ENCODE measurements at regions not wholly inside any gene's neighbourhood (a gene's known extent, or its start where the extent isn't known, plus 50 kb on each side); places are given as distances from the start of the nearest gene placed in this dataset.
"Not testable (repeated sequence)": the region's sequence is repeated elsewhere in the genome, so short reads cannot be mapped to it uniquely, and the experiment has no call there.

DNA sequence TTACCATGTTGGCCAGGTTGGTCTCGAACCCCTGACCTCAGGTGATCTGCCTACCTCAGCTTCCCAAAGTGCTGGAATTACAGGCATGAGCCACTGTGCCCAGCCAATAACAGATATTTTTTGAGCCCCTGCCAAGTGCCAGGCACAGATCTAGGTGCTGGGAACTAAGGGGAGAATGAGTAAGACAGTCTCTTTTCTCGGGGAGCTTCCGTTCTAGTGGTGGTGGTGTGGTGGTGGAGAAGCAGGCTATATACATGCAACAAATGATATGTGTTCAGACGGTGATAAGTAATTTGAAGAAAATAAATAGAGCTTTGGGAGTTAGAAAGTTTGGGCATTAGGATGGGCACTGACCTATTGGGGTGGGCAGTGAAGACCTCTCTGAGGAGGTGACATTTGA lies 76.7 kb upstream of the VKORC1L1 start:
- no peak for DNase-seq (ENCODE audit: low read depth in 4 of 4, low spot score in 2 of 4)

DNA sequence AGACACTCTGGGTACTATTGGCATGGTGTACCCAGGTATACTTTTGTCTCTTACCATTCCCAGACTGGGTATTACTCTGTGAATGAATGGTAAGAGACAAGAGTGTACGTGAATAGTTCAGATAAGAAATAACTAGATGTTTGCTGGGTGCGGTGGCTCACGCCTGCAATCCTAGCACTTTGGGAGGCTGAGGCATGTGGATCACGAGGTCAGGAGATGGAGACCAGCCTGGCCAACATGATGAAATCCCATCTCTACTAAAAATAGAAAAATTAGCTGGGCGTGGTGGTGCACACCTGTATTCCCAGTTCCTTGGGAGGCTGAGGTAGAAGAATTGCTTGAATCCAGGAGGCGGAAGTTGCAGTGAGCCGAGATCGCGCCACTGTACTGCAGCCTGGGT lies 75.8 kb upstream of the VKORC1L1 start:
- not testable (repeated sequence) for DNase-seq (ENCODE audit: low read depth in 4 of 4, low spot score in 2 of 4)

DNA sequence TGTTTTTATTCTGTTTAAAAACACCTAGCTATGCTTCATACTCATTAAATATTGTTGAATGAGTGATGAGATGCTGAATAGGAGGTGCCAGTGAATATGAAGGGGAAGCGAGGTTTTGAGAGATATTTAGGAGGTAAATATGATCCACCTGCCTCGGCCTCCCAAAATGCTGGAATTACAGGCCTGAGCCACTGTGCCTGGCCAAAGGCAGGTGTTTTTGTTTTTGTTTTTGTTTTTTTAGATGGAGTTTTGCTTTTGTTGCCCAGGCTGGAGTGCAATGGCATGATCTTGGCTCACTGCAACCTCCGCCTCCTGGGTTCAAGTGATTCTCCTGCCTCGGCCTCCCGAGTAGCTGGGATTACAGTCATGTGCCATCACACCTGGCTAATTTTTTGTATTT lies 75.3 kb upstream of the VKORC1L1 start:
- DNase-seq (ENCODE audit: low read depth in 4 of 4, low spot score in 2 of 4), result not testable (repeated sequence)

DNA sequence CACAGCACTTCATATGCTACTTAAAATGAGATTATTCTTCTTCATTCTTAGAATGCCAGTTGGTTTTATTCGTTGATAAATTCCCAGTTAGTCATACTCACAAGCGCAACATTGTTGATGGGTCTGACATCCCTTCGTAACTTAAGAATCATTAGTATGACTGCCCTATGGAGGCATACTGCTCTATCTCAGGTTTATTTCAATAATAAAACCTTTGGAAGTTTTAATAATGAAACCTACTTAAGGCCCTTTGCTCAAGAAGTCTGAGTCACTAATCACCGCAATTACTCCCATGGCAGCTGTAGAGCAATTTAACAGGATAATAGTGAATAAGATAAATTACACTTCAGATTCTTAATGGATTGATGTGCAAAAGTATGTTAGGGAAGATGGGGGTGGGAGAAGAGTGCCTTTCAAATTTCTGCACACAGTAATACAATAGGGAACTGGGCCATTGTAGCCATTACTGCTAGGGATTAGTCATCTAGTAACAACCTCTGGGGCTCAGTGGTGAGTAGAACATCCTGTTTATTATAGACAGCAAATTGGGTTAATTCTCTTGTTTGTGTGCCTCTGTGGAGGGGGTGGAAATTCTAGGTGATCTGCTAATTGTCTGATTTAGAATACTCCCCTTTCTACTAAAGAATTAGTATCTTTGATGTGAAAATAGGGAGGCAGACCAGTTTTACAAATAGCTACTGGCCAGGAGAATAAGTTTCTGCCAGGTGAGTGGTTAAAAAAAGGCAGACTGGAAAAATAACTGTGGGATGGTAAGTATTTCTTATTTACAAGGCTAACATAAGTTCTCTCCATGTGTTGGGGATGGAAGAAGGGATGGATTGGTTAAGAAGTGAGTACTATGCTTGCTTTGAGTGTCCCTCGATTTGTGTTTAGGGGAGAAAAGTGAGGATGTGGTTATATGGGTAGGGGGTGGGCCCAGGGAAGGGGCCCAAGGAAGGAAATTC lies 74.5 kb upstream of the VKORC1L1 start:
- no peak for DNase-seq (ENCODE audit: low read depth in 4 of 4, low spot score in 2 of 4)

DNA sequence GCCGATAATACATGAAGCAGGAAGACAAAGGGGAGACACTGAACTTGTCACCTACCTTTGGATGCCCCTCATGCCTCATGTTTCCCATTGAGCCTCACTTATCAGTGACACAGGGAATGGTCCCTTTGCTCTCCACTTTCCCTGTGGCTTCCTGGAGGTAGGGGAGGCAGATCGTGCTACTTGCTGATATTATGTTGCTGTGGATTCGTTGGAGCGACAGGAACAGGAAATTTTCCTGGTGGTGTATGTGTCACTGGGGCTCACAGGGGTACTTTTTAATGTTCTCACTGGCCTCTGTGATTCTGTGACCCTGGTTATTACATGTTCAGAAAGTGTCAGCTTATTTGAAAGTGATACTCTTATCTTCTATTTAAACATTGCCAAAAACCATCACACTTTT lies 72.7 kb upstream of the VKORC1L1 start:
- DNase-seq (ENCODE audit: low read depth in 4 of 4, low spot score in 2 of 4), result not testable (repeated sequence)

DNA sequence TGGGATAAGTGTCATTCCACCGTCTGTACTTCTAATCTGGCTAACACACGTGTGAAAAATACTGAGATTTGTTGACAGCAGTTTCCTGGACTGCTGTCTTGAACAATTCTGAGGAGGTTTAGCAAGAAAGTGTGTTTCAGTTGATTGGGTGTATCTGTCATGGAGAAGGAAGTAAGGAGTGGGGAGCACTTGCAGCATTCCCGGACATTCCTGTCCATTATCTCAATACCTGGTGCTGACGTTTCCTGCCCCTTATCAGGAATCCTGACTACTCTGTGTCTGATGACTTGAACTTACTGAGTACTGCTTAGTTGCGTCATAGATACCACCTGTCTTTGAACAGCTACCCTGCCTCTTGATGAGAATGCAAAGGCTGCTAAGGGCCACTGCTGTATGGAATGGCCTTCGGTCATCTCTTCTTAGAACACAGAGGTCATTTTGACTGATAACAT lies 72.0 kb upstream of the VKORC1L1 start:
- no peak for DNase-seq (ENCODE audit: low read depth in 4 of 4, low spot score in 2 of 4)

DNA sequence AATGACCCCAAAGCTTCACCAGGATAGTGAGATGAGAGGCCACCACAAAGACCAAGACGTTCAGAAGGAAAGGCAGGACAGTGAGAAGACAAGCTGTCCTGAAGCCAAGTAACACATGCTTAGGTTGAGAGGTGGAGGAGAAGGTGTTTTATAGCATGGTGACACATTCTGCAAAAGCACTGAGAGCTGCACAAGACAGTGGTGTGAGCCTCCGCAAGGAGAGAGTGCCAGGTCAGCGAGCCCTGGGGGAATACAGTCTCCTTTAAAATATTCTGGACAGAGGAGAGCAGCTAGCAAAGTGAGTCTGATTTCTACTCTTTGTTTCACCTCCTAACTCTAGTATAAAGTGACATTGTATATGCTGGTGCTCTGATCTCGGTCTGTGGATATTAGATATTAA lies 68.0 kb upstream of the VKORC1L1 start:
- no peak for DNase-seq (ENCODE audit: low read depth in 4 of 4, low spot score in 2 of 4)

DNA sequence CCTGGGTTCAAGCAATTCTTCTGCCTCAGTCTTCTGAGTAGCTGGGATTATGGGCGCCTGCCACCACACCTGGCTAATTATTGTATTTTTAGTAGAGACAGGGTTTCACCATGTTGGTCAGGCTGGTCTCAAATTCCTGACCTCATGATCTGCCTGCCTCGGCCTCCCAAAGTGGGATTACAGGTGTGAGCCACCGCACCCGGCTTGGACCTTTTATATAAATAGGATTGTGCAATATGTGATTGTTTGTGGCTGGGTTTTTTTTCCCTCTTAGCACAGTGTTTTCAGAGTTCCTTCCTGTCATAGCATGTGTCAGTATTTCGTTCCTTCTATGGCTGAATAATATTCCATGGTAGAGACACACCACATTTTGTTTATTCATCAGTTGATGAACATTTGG lies 65.8 kb upstream of the VKORC1L1 start:
- not testable (repeated sequence) for DNase-seq (ENCODE audit: low read depth in 4 of 4, low spot score in 2 of 4)

DNA sequence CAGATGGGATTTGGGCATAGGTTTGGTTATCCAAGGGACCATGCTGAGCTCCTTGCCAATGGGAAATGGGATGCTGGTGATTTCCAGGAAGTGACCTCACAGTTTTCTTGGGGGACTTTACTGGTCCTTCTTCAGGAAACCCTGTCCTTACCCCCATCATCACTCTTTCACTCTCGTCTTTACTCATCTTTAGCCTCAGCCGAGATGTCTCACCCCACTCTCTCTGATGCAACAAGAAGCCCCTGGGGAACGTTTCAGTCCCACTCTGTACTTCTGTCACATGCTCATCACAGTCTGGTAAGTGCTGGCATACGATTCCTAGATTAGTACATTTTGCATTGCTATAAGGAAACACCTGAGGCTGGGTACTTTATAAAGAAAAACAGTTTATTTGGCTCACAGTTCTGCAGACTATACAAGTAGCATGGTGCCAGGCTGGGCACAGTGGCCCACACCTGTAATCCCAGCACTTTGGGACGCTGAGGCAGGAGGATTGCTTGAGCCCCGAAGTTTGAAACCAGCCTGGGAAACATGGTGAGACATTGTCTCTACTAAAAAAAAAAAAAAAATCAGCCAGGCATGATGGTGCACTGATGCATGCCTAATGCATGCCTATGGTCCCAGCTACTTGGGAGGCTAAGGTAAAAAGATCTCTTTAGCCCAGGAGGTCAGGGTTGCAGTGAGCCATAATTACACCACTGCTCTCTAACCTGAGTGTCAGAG lies 63.5 kb upstream of the VKORC1L1 start:
- no peak for DNase-seq (ENCODE audit: low read depth in 4 of 4, low spot score in 2 of 4)

DNA sequence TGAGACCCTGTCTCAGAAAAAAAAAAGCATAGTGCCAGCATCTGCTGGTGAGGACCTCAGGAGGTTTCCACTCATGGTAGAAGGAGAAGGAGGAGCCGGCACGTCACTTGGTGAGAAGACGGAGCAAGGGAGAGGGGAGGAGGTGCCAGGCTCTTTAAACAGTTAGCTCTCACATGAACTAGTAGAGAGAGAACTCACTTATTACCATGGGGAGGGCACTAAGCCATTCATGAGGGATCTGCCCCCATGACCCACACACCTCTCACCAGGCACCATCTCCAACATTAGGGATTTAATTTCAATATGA lies 62.9 kb upstream of the VKORC1L1 start:
- no peak for DNase-seq (ENCODE audit: low read depth in 4 of 4, low spot score in 2 of 4)

DNA sequence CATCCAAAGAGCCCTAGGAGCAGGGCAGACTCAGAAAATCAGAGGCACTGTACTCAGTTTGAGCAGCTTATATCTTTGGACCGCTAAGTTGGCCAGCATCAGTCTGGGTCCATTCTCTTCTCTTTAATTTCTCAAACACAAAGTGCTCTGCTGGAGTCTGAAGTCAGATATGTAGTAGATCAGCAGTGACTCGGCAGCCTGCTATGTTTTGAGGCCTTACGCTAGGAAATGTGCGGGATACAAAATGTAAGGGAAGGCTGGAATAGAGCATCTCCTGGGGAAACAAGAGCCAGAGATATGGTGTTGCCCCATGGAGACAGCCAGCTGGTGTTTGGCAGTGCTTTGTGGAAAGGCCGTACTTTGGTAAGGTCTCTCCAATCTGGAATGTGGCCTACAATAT lies 60.6 kb upstream of the VKORC1L1 start:
- DNase-seq (ENCODE audit: low read depth in 4 of 4, low spot score in 2 of 4), result no peak

DNA sequence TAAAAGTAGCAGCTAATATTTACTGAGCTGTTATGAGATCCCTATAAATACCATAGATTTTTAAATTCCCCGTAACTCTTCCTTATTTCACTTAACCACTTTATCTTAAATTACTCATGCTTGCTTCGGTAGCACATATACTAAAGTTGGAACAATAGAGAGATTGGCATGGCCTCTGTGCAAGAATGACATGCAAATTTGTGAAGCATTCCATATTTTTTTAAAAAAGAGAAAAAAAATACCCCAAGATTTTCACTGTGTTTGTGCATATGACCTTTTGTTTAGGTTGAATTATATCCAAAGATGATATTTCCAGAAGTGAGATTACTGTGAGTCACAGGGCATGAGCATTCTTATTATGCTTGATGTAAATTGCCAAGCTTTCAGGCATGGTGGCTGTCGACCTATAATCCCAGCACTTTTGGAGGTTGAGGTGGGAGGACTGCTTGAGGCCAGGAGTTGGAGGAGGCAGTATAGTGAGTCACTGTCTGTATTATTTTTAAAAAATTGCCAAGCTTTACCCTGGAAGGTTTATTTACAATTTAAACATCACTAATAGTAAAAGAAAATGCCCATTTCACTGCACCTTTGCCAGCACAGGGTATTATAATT lies 58.2 kb upstream of the VKORC1L1 start:
- DNase-seq (ENCODE audit: low read depth in 4 of 4, low spot score in 2 of 4), result not testable (repeated sequence)

DNA sequence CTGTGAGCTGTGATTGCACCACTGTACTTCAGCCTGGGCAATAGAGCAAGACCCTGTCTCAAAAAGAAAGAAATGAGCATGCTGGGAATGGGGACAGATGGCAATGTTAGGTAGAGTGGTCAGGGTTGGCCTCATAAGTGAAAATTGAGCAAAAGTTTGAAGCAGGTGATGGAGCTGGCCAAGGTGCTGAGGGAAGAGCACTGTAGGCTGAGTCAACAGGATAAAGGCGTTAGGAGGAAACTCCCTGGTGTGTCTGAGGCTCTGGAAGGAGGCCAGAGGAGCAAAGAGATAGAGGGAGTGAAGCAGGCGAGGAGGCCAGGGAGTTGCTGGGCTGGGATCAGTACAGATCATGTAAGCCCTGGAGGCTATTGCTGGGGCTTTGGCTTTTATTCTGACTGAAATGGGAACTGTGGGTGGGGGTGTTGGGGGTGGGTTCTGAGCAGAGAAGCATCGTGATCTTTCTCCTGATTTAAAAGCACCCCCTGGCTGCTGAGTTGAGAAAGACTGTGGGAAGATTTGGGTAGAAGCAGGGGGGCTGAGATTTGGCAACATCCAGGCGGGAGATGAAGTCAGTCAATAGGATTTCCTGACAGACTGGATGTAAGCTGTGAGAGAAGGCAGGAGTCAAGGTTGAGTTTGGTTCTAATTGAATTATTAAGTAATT lies 52.5 kb upstream of the VKORC1L1 start:
- no peak for DNase-seq (ENCODE audit: low read depth in 4 of 4, low spot score in 2 of 4)

All from left renal cortex interstitium (tissue), 4 donors.